K562 (cell line): ENCODE measurements at regions not wholly inside any gene's neighbourhood (a gene's known extent, or its start where the extent isn't known, plus 50 kb on each side); places are given as distances from the start of the nearest gene placed in this dataset.

ENCODE experiments used
- ATAC-seq: fragments of 200-7000 bp; cut with Tn5 transposase; 3 replicates; pipeline ENCODE4 v1.9.1; 2020; ENCODE audit warnings: moderate library complexity
- BruUV-seq: library from RNA; stranded (reverse); fragments of 400-500 nt; replicated peaks from 2 replicates; lab custom pipeline; 2021; lab: Mats Ljungman, UMichigan
- CTCF ChIA-PET: fragments of 300-600 bp; formaldehyde crosslinking; extraction: SDS; loops from one replicate; lab custom pipeline; 2021; ENCODE audit warnings: low intra/inter-chr PET ratio; lab: Yijun Ruan, JAX
- POLR2A ChIA-PET: fragments of 300-600, 350-650 bp; sonication (Branson Sonifier 250); formaldehyde crosslinking; extraction: SDS; loops from one replicate; lab custom pipeline; 2021; ENCODE audit warnings: antibody characterized with exemption, inconsistent platforms; lab: Yijun Ruan, JAX
- DNase-seq, 4 experiments: peaks; one replicate each; pipeline versions ENCODE4 v3.0.0 to v3.0.0-alpha.2; 2011 to 2018; ENCODE audit warnings: low spot score in 3 of 4, mixed read lengths in 3 of 4; ENCODE audit errors: extremely low read depth in 1 of 4
- FAIRE-seq: peaks from 2 replicates; lab custom pipeline; 2011; peaks lifted over from hg19 to GRCh38; lab: Jason Lieb, UNC
- H2AFZ ChIP-seq: 2 replicates; pipeline ENCODE4 v1.6.0; 2011; ENCODE audit warnings: low read depth, low read length, control low read depth, inconsistent platforms
- H3K27ac ChIP-seq: fragments of 200-600 bp; 3 replicates; pipeline ENCODE4 v1.8.0; 2011; ENCODE audit warnings: low read depth, mild to moderate bottlenecking, control low read depth, inconsistent platforms, low read length, moderate library complexity, mixed read lengths; ENCODE audit errors: extremely low read depth
- H3K27me3 ChIP-seq, 2 experiments: fragments of 300-600 bp in 1 of 2; 2 replicates in 1 of 2; 3 replicates in 1 of 2; pipeline versions ENCODE4 v1.6.0 to v1.8.0; 2011; ENCODE audit warnings: inconsistent platforms in 2 of 2, low read length in 2 of 2, mild to moderate bottlenecking in 1 of 2, mixed read lengths in 1 of 2, moderate library complexity in 1 of 2; ENCODE audit not compliant: control insufficient read depth in 2 of 2, insufficient read depth in 2 of 2
- H3K36me3 ChIP-seq: fragments of 300-600 bp; 3 replicates; pipeline ENCODE4 v1.8.0; 2011; ENCODE audit warnings: mild to moderate bottlenecking, low read length, inconsistent platforms; ENCODE audit not compliant: control insufficient read depth, insufficient read depth
- H3K4me1 ChIP-seq, 2 experiments: fragments of 200-600 bp in 1 of 2; replicated peaks in 1 of 2; 2 replicates in 1 of 2; 3 replicates in 1 of 2; pipeline versions ENCODE4 v1.5.1 to v1.8.0; 2011; ENCODE audit warnings: inconsistent platforms in 2 of 2, low read length in 2 of 2, mild to moderate bottlenecking in 1 of 2, mixed read lengths in 1 of 2, moderate library complexity in 1 of 2; ENCODE audit not compliant: control insufficient read depth in 2 of 2, insufficient read depth in 2 of 2
- H3K4me2 ChIP-seq: 2 replicates; pipeline ENCODE4 v1.6.1; 2011; ENCODE audit warnings: low read length, control low read depth, inconsistent platforms, mixed read lengths; ENCODE audit not compliant: insufficient read depth
- H3K4me3 ChIP-seq: fragments of 200-600 bp; sonication (generic), shearing (Covaris generic); 2 replicates; pipeline ENCODE4 v1.5.1; 2016; ENCODE audit warnings: control low read depth, inconsistent platforms
- H3K79me2 ChIP-seq: fragments of 200-600 bp; 3 replicates; pipeline ENCODE4 v1.8.0; 2011; ENCODE audit warnings: low read length, inconsistent platforms; ENCODE audit not compliant: control insufficient read depth, insufficient read depth
- H3K9ac ChIP-seq, 2 experiments: 2 replicates each; pipeline versions ENCODE4 v1.6.0 to v1.6.1; 2011; ENCODE audit warnings: low read depth in 2 of 2, low read length in 2 of 2, control low read depth in 1 of 2, inconsistent platforms in 1 of 2, mild to moderate bottlenecking in 1 of 2, mixed read lengths in 1 of 2; ENCODE audit not compliant: insufficient read depth in 1 of 2
- H3K9me1 ChIP-seq: one replicate; pipeline ENCODE4 v1.6.0; 2011; ENCODE audit warnings: inconsistent platforms, mild to moderate bottlenecking, low read length, moderate library complexity; ENCODE audit not compliant: control insufficient read depth, insufficient read depth
- H3K9me3 ChIP-seq: replicated peaks from 2 replicates; pipeline ENCODE4 v1.5.1; 2011; ENCODE audit warnings: low read depth, low read length, inconsistent platforms; ENCODE audit not compliant: control insufficient read depth, insufficient read depth
- H4K20me1 ChIP-seq: replicated peaks from 2 replicates; pipeline ENCODE4 v1.6.1; 2011; ENCODE audit warnings: low read length, inconsistent platforms, mixed read lengths; ENCODE audit not compliant: control insufficient read depth, insufficient read depth
- CEBPB ChIP-seq: fragments of 450-650 bp; IDR thresholded peaks from 2 replicates; pipeline ENCODE4 v1.6.1; 2016; ENCODE audit warnings: missing genetic modification characterization, missing compliant biosample characterization
- CREM ChIP-seq: IDR thresholded peaks from 2 replicates; pipeline ENCODE4 v1.6.1; 2014; ENCODE audit warnings: antibody characterized with exemption, low read depth
- KAT8 ChIP-seq: fragments of 450-650 bp; IDR thresholded peaks from 2 replicates; pipeline ENCODE4 v1.6.1; 2016; ENCODE audit warnings: low read depth, mild to moderate bottlenecking
- MEIS2 ChIP-seq: fragments of 450-650 bp; IDR thresholded peaks from 2 replicates; pipeline ENCODE4 v1.6.1; 2014; ENCODE audit warnings: mild to moderate bottlenecking; ENCODE audit not compliant: partially characterized antibody
- PTRF ChIP-seq: fragments of 450-650 bp; IDR thresholded peaks from 2 replicates; pipeline ENCODE4 v1.6.1; 2016; ENCODE audit warnings: mild to moderate bottlenecking, missing genetic modification characterization, missing compliant biosample characterization
- RBM39 ChIP-seq: fragments of 200-400 bp; formaldehyde crosslinking; optimal IDR thresholded peaks from 2 replicates; pipeline ENCODE3; 2018; ENCODE audit warnings: low read depth, low read length
- RCOR1 ChIP-seq, 2 experiments: IDR thresholded peaks; 2 replicates each; pipeline ENCODE4 v1.6.1; 2012; ENCODE audit warnings: low read depth in 2 of 2, low read length in 2 of 2, borderline replicate concordance in 1 of 2, improper control_type of control experiment in 1 of 2
- SOX6 ChIP-seq: fragments of 450-650 bp; IDR thresholded peaks from 2 replicates; pipeline ENCODE4 v1.6.1; 2014; ENCODE audit warnings: mild to moderate bottlenecking
- TCF7 ChIP-seq: sonication (generic); IDR thresholded peaks from 2 replicates; pipeline ENCODE4 v1.6.1; 2016; ENCODE audit warnings: antibody characterized with exemption, borderline replicate concordance
- TFE3 ChIP-seq: fragments of 450-650 bp; formaldehyde crosslinking; IDR thresholded peaks from 2 replicates; pipeline ENCODE4 v1.4.0; 2020; ENCODE audit warnings: mild to moderate bottlenecking, mixed read lengths
- XRCC3 ChIP-seq: fragments of 450-650 bp; IDR thresholded peaks from 2 replicates; pipeline ENCODE4 v1.6.1; 2017; ENCODE audit warnings: mild to moderate bottlenecking, moderate library complexity
- ZC3H4 ChIP-seq: sonication (generic); formaldehyde crosslinking; IDR thresholded peaks from 2 replicates; pipeline ENCODE4 v1.9.0; 2021; ENCODE audit warnings: missing genetic modification reagents, borderline replicate concordance
- ZNF561 ChIP-seq: fragments of 450-650 bp; formaldehyde crosslinking; conservative IDR thresholded peaks from 2 replicates; pipeline ENCODE4 v1.4.0; 2020; ENCODE audit warnings: mild to moderate bottlenecking, moderate library complexity
- ZNF639 ChIP-seq, 2 experiments: fragments of 200-800 bp in 1 of 2; sonication (Bioruptor generic) in 1 of 2; sonication (generic) in 1 of 2; formaldehyde crosslinking in 1 of 2; IDR thresholded peaks in 1 of 2; conservative IDR thresholded peaks in 1 of 2; 2 replicates each; pipeline versions ENCODE4 v1.5.0 to v1.6.1; 2016 to 2020; ENCODE audit warnings: missing compliant biosample characterization in 1 of 2, missing genetic modification characterization in 1 of 2, missing genetic modification reagents in 1 of 2
- WGBS: fragments of 100-300 bp; shearing (Covaris generic); methylation state at CpG from one replicate; pipeline ENCODE4 v1.1.6; 2016; ENCODE audit warnings: low coverage, mixed read lengths; ENCODE audit not compliant: insufficient coverage; ENCODE audit errors: missing lambda C conversion rate; 5-methylcytosine and 5-hydroxymethylcytosine counted together
- in situ Hi-C: fragments of 300-500 bp; cut with MboI; formaldehyde crosslinking; loops from 4 replicates; pipeline ENCODE4 v1.15.0; 2018; ENCODE audit warnings: inconsistent platforms, mixed read lengths
- intact Hi-C: fragments of 100-400 bp; cut with micrococcal nuclease; formaldehyde crosslinking; loops from 2 replicates; pipeline ENCODE4 v1.14.2; 2022
- TF ChIP-seq, protein P1 (sequence below), 2 experiments: fragments of 450-650 bp; IDR thresholded peaks; 2 replicates each; pipeline ENCODE4 v1.6.1; 2018; ENCODE audit warnings: mild to moderate bottlenecking in 2 of 2, low read depth in 1 of 2; ENCODE audit not compliant: partially characterized antibody in 2 of 2

DNA sequence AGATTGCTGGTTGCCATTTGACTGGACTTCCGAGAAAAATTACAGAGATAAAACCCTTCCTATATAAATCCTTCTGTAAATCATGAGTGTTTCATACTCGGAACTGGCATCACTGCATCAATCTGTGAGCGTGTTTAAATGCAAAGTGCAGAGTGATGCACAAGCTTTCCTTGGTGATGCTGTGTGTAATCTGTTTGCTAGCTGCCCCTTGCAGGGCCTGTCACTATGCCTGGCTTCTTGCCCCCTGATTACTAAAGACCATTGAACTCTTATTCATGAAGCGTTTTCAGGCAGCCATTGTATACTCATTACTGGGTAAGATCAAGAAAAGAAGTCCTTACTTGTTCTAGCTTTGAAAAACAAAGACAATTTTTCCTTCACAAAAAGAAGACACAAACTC is 266.9 kb upstream of the FANCL start:
- no peak overlapping the region for H3K9ac ChIP-seq
- DNase-seq: no peak
- no peak overlapping the region for H3K4me3 ChIP-seq
- H3K4me1 ChIP-seq: peaks cover 0 to 6% of the 10 kb centered on the region in 2 experiments; a peak in 1 of 5 replicates
- BruUV-seq: no TSS peak
- H3K9me3 ChIP-seq: no peaks in the 10 kb centered on the region
- no peaks in the 10 kb centered on the region for H3K27me3 ChIP-seq
- in situ Hi-C loops (no loop called here), intact Hi-C loops (no loop called here)
- CTCF ChIA-PET: no interaction called here
- no peak overlapping the region for H3K4me2 ChIP-seq
- no peaks in the 10 kb centered on the region for H3K9me1 ChIP-seq
- POLR2A ChIA-PET: no interaction called here
- FAIRE-seq: no peak
- H3K36me3 ChIP-seq: no peaks in the 10 kb centered on the region
- H2AFZ ChIP-seq: no peak overlapping the region
- H3K79me2 ChIP-seq: no peaks in the 10 kb centered on the region
- no peak for ATAC-seq
- TF ChIP-seq, protein P1, sequence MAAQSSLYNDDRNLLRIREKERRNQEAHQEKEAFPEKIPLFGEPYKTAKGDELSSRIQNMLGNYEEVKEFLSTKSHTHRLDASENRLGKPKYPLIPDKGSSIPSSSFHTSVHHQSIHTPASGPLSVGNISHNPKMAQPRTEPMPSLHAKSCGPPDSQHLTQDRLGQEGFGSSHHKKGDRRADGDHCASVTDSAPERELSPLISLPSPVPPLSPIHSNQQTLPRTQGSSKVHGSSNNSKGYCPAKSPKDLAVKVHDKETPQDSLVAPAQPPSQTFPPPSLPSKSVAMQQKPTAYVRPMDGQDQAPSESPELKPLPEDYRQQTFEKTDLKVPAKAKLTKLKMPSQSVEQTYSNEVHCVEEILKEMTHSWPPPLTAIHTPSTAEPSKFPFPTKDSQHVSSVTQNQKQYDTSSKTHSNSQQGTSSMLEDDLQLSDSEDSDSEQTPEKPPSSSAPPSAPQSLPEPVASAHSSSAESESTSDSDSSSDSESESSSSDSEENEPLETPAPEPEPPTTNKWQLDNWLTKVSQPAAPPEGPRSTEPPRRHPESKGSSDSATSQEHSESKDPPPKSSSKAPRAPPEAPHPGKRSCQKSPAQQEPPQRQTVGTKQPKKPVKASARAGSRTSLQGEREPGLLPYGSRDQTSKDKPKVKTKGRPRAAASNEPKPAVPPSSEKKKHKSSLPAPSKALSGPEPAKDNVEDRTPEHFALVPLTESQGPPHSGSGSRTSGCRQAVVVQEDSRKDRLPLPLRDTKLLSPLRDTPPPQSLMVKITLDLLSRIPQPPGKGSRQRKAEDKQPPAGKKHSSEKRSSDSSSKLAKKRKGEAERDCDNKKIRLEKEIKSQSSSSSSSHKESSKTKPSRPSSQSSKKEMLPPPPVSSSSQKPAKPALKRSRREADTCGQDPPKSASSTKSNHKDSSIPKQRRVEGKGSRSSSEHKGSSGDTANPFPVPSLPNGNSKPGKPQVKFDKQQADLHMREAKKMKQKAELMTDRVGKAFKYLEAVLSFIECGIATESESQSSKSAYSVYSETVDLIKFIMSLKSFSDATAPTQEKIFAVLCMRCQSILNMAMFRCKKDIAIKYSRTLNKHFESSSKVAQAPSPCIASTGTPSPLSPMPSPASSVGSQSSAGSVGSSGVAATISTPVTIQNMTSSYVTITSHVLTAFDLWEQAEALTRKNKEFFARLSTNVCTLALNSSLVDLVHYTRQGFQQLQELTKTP (IDR thresholded peaks at IDR 0.05; ENCODE audit: low read depth in 1 of 2, partially characterized antibody in 2 of 2): no peak
- TF ChIP-seq XRCC3 (no peak), KAT8 (no peak), ZNF639 (CRISPR knock-in tag; conservative IDR thresholded peaks at IDR 0.05 in 1 of 2, IDR thresholded peaks at IDR 0.05 in 1 of 2) (no peak), PTRF (tag) (no peak), RCOR1 (IDR thresholded peaks at IDR 0.05; ENCODE audit: borderline replicate concordance in 1 of 2, low read depth in 2 of 2, low read length in 2 of 2) (no peak), TFE3 (CRISPR knock-in tag) (no peak), SOX6 (no peak), TCF7 (no peak), RBM39 (no peak), ZNF561 (CRISPR knock-in tag) (no peak), CEBPB (no peak), MEIS2 (no peak), ZC3H4 (CRISPR knock-in tag) (no peak), CREM (no peak)
- TF ChIP-seq, all 486 proteins: peak for 0
- Histone ChIP-seq H3K27ac (no peak overlapping the region), H4K20me1 (no peaks in the 10 kb centered on the region)
- 22% methylated on average over 4 of the region's 4 CpGs for WGBS
